ENCODE measurements at regions not wholly inside any gene's neighbourhood (a gene's known extent, or its start where the extent isn't known, plus 50 kb on each side); places are given as distances from the start of the nearest gene placed in this dataset.

DNA sequence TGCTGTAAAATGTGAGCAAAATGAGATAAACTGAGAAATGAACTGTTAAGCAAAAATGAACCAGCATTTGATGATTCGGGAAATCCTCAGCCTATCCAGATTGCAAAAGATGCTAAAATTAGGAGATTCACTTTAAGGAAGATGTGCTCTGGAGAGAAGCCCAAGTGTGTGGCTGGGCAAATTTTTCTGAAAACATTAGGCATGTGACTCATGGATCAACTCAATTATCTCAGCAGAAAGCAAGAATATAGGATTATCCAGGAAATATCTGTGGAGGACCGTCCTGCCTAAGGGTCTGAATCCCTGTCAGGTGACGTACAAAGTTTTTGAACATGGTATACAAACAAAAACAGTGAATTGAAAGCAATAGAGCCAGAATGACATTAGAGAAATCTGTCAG, 1268.3 kb upstream of the TMEFF2 start:
- H3K4me2 ChIP-seq: no peak overlapping the region
- H3K9me3 ChIP-seq (ENCODE audit: insufficient read depth, low read depth): no peaks in the 10 kb centered on the region; the same call in 1 of the 2 replicates
- no peaks in the 10 kb centered on the region for H3F3A ChIP-seq (ENCODE audit: insufficient read depth, low read depth)
- no peak overlapping the region for H2AFZ ChIP-seq
- H3K27me3 ChIP-seq (ENCODE audit: insufficient read depth, low read depth): no peaks in the 10 kb centered on the region
- CTCF ChIA-PET: no interaction called here
- H3K4me3 ChIP-seq: no peak overlapping the region
- TF ChIP-seq, protein P1, sequence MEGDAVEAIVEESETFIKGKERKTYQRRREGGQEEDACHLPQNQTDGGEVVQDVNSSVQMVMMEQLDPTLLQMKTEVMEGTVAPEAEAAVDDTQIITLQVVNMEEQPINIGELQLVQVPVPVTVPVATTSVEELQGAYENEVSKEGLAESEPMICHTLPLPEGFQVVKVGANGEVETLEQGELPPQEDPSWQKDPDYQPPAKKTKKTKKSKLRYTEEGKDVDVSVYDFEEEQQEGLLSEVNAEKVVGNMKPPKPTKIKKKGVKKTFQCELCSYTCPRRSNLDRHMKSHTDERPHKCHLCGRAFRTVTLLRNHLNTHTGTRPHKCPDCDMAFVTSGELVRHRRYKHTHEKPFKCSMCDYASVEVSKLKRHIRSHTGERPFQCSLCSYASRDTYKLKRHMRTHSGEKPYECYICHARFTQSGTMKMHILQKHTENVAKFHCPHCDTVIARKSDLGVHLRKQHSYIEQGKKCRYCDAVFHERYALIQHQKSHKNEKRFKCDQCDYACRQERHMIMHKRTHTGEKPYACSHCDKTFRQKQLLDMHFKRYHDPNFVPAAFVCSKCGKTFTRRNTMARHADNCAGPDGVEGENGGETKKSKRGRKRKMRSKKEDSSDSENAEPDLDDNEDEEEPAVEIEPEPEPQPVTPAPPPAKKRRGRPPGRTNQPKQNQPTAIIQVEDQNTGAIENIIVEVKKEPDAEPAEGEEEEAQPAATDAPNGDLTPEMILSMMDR (conservative IDR thresholded peaks at IDR 0.05): no peak
- no peak for TF ChIP-seq EZH2 (IDR thresholded peaks at IDR 0.05; ENCODE audit: low read depth)
- H3K4me1 ChIP-seq (replicated peaks; ENCODE audit: insufficient read depth): peaks cover 8% of the 10 kb centered on the region; the same call in 1 of the 2 replicates
- no peaks in the 10 kb centered on the region for H3K79me2 ChIP-seq (ENCODE audit: low read depth)
- BruUV-seq (replicated peaks): no TSS peak
- no peaks in the 10 kb centered on the region for H4K20me1 ChIP-seq (ENCODE audit: insufficient read depth)
- DNase-seq: no peak
- no peaks in the 10 kb centered on the region for H3K36me3 ChIP-seq (ENCODE audit: low read depth)
- intact Hi-C loops (cut with micrococcal nuclease; ENCODE audit: unreplicated experiment): no loop called here
- H3K27ac ChIP-seq: no peak overlapping the region
- POLR2A ChIA-PET (ENCODE audit: unreplicated experiment): no interaction called here
- no peaks in the 10 kb centered on the region for H3K9me2 ChIP-seq (ENCODE audit: insufficient read depth)

DNA sequence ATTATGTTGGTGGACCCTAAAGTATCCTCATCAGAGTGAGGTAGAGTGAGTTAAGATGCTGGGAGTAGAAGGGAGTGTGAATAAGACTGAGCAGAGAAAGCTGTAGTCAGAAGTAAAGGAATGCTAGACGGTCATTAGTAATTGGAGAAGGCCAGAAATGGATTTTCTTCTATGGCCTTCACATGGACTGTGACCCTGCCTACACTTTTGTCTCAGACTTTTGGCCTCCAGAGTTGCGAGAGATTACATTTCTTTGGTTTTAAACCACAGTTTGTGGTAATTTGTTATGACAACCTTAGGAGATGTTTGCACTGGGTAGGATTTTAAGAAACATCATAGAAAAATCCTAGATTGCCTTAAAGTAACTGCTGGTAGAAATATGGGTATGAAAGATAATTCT, 1267.7 kb upstream of the TMEFF2 start:
- POLR2A ChIA-PET (ENCODE audit: unreplicated experiment): no interaction called here
- Histone ChIP-seq H3K9me3 (ENCODE audit: insufficient read depth, low read depth) (no peaks in the 10 kb centered on the region; the same call in 1 of the 2 replicates), H3K4me2 (no peak overlapping the region), H3F3A (ENCODE audit: insufficient read depth, low read depth) (no peaks in the 10 kb centered on the region), H3K4me3 (no peak overlapping the region), H4K20me1 (ENCODE audit: insufficient read depth) (no peaks in the 10 kb centered on the region), H3K79me2 (ENCODE audit: low read depth) (no peaks in the 10 kb centered on the region), H3K4me1 (replicated peaks; ENCODE audit: insufficient read depth) (peaks cover 8% of the 10 kb centered on the region; the same call in 1 of the 2 replicates), H2AFZ (no peak overlapping the region), H3K36me3 (ENCODE audit: low read depth) (no peaks in the 10 kb centered on the region), H3K27me3 (ENCODE audit: insufficient read depth, low read depth) (no peaks in the 10 kb centered on the region), H3K9me2 (ENCODE audit: insufficient read depth) (no peaks in the 10 kb centered on the region), H3K27ac (no peak overlapping the region)
- intact Hi-C loops (cut with micrococcal nuclease; ENCODE audit: unreplicated experiment): no loop called here
- BruUV-seq (replicated peaks): no TSS peak
- TF ChIP-seq EZH2 (IDR thresholded peaks at IDR 0.05; ENCODE audit: low read depth): no peak
- TF ChIP-seq, protein P1 (conservative IDR thresholded peaks at IDR 0.05): no peak
- no peak for DNase-seq
- CTCF ChIA-PET: no interaction called here

DNA sequence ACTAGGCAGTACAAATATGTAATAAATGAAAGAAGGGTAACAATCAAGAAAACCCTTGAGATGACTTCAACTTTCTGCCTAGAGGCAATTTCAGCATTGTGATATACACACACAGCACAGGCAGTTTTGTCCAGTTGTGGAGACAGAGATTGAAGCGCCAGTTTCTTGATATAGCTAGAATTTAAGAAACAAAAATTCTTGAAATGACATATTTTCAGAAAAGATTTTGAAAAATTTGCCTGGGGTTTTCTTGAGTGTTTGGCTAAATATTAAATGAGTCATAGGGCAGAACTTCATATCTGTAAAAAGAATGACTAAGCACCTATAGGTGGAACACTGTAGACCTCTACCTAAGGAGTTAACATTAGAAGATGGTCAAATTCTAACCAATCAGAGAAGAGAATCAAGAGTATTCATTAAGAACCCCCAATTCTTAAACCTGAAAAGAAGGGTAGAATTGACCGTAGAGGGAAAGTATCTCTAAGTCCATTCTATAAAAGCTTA, 1266.8 kb upstream of the TMEFF2 start:
- no peak for DNase-seq
- CTCF ChIA-PET: no interaction called here

More for the DNA sequence above, 1266.8 kb upstream of the TMEFF2 start:
- POLR2A ChIA-PET (ENCODE audit: unreplicated experiment): no interaction called here
- H3K4me3 ChIP-seq: no peak overlapping the region
- no peak overlapping the region for H3K27ac ChIP-seq
- no peaks in the 10 kb centered on the region for H3F3A ChIP-seq (ENCODE audit: insufficient read depth, low read depth)
- no peak for TF ChIP-seq EZH2 (IDR thresholded peaks at IDR 0.05; ENCODE audit: low read depth)
- TF ChIP-seq, protein P1 (conservative IDR thresholded peaks at IDR 0.05): no peak
- H3K4me2 ChIP-seq: no peak overlapping the region
- no TSS peak for BruUV-seq (replicated peaks)
- no peaks in the 10 kb centered on the region for H3K9me2 ChIP-seq (ENCODE audit: insufficient read depth)
- H4K20me1 ChIP-seq (ENCODE audit: insufficient read depth): no peaks in the 10 kb centered on the region
- intact Hi-C loops (cut with micrococcal nuclease; ENCODE audit: unreplicated experiment): no loop called here
- no peaks in the 10 kb centered on the region for H3K36me3 ChIP-seq (ENCODE audit: low read depth)
- no peaks in the 10 kb centered on the region; the same call in 1 of the 2 replicates for H3K9me3 ChIP-seq (ENCODE audit: insufficient read depth, low read depth)
- no peak overlapping the region for H2AFZ ChIP-seq
- no peaks in the 10 kb centered on the region for H3K79me2 ChIP-seq (ENCODE audit: low read depth)
- peaks cover 8% of the 10 kb centered on the region; the same call in 1 of the 2 replicates for H3K4me1 ChIP-seq (replicated peaks; ENCODE audit: insufficient read depth)
- no peaks in the 10 kb centered on the region for H3K27me3 ChIP-seq (ENCODE audit: insufficient read depth, low read depth)

All from PC-9 (cell line).